Skin of body (tissue), 1 donor: ENCODE measurements at regions not wholly inside any gene's neighbourhood (a gene's known extent, or its start where the extent isn't known, plus 50 kb on each side); places are given as distances from the start of the nearest gene placed in this dataset.
A peak's percentile ranks its signal among the peaks of the same experiment; 100 is the strongest.

Source experiments
- DNase-seq: peaks from one replicate; lab custom pipeline; 2025; lab: John Stamatoyannopoulos, UW

DNA sequence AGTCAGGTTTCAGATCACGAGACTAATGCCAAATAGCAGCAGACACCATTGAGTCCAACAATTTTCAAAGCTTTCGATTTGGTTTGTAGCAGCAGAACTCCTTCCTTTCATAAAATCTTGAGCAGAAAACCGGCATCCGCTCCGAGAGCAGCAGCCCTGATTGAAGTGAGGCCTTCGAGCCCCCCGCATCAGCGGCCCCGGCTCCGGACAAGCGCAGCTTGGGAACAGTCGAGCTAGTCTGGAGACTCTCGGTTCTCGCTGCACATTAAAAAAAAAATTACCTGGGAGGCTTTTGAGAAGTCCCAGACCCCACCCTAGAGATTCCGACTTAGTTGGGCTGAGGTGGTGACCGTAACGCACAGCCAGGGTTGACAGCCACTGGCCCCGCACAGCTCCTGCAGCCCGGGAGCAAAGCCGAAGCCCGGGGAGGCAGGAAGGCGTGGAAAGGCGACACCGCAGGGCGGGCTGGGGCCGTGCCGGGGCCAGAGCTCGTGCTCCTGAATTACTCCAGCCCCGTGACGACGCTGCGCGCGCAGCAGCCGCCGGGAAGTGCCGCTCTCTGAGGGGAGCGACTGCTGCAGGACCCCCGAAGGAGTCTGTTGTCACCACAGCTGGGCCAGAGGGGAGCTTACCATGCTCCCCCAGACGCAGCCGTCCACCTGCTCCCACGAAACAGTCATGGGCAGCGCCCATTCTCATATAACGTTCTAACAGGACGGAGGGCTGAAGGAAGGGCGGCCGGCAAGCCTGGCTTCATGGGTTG lies 57.8 kb downstream of the SPATA19 start:
- no peak for DNase-seq

DNA sequence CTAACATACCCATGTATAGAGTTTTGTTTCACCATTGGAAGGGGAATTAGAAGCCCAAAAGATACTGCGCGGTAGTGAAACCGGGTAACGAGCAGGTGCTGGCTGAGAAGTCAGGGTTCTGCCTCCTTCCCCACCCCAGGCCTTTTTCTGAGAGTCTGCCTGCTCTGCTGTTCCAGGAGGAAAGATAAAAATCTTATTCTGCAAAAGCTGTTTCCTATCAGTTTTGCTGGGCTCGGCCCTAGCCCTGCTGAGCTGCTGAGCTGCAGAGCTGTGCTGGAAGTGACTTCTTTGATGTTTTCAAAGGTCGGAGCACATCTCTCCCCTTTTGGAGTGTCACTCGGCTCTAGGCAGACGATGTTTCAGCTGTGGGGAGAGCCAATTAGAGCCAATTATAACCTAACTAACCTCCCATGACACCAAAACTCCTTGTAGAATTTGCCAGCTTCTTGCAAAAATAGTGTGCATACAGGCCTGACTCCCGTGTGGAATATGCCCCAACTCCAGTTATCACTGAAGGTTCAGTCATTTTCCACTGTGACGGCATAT lies 59.4 kb downstream of the SPATA19 start:
- DNase-seq = no peak

DNA sequence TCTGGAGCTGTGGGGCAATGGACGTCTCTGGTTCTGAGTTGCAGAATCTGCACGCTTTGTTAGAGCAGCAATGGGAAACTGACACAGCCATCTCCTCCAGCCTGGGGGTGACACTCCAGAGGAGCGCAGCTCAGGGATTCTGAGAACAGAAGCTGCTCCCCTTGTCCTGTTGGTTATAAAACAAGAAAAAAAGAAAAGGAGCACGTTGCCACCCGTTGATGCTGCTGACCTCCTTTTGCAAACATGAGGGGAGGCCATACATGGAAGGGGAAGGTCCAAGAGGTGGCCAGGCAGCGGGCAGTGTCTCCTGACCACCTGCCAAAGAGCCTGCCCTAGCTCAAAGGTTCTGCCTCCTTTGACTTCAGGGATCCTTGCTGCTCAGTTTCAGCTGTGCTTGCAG lies 61.0 kb downstream of the SPATA19 start:
- no peak for DNase-seq

DNA sequence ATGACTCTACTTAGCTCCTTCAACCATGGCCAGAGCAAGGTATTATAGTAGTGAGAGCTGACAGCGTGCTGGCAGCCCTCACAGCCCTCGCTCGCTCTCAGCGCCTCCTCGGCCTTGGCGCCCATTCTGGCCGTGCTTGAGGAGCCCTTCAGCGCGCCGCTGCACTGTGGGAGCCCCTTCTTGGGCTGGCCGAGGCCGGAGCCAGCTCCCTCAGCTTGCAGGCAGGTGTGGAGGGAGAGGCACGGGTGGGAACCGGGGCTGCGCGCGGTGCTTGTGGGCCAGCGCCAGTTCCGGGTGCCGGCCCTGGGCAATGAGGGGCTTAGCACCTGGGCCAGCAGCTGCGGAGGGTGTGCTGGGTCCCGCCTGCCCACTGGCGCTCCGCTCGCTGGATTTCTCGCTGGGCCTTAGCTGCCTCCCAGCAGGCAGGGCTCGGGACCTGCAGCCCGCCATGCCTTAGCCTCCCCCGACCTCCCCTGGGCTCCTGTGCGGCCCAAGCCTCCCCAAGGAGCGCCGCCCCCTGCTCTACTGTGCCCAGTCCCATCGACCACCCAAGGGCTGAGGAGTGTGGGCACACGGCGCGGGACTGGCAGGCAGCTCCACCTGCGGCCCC lies 63.1 kb downstream of the SPATA19 start:
- no peak for DNase-seq

DNA sequence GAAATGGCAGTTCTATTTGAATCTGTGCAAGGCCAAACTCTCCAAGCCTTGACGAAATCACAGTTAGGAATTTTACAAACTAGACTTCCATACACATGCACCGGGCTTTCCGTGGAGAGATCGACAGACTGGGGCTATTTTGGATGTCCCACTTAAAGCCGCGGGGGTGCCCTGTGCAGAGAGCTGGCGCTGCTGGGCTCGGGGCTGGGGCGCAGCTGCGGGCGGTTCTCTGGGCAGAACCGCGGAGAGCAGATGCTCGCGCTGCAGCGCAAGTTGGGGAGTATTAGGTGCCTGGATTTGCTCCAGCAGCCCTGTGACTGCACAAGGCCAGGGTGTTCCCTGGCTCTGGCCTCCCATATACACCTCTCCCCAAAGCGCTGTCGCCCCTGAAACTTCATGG lies 67.2 kb downstream of the SPATA19 start:
- DNase-seq = no peak

DNA sequence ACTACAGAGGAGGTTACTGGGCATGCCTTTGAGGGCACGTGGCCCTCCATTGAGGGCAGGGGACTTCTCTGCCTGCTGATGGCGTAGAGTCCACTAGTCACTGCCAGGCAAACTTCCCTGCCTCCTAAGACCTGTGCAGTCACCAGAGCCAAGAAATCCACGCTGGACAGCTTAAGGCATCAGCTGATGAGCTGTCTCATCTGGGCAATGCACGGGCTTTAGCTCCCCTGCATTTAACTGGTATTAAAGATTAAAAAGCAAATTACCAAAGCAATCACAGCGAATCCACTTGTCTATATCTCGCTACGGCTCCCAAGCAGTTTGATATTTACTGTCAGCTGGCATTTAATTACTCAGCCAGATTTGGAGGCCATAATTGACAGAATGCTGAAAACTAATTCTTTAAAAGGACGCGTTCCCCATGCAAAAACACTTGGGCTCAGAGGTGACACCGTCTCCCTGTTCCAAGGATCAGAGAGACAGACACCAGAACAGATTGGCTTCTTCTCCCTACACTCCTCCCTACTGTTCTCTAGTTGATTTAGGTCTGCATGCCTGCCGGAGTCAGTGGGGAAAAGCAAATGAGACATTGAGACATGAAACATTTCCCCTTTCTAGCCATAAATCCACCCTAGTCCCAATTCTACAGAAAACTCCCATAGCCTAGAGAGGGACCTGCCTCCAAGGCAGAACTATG lies 68.5 kb downstream of the SPATA19 start:
- no peak for DNase-seq

DNA sequence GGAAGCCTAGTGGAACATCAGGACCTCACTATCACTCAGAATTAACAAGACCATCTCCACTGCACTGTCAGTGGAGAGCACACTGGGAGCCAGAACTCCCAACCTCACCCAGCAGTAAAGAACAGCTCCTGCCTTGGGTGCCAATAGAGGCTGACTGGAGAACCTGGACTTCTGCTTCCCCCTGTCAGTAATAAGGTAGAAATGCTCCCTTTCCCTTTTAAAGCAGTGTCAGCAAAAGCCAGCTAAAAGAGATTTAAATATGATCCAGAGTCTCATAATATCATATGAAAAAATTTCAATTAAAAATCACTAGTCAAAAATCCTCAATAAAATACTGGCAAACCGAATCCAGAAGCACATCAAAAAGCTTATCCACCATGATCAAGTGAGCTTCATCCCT lies 82.8 kb downstream of the SPATA19 start:
- no peak for DNase-seq

DNA sequence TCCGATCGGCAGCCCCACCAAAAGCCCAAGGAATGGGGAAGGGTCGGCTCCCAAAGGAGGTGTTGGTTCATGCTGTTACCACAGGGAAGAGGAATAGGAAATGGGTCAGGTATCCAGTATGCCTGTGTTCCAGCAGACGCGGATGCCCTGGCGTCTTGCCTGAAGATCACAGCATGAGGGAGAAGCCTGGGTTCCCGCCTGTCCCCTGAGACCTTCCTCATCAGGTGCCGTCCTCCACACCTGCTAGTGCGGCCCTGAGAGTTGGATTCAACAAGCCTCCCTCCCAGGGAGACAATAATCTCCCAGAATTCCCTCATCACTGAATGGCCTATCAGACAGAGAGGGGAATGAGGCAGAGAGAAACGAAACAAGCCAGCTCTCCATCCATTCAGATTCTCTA lies 92.2 kb downstream of the SPATA19 start:
- no peak for DNase-seq

DNA sequence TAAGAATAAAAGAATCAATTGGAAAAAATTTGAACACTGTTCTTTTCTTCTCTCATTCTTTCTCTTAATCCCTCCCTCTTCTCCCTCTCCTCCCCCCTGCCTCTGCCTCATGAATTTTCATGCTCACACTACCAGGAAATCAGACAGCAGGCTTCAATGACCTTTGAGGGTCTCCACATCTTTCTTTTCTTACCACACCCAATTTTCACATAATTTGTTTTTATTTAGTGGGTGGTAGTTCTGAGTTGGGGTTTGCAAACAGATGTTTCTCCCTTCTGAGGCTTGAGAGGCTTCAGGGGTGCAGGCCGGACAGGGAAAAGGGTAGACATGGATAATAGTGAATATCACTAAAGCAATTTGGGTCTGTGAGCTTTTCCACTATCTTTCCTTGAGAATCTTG lies 95.5 kb downstream of the SPATA19 start:
- no peak for DNase-seq

DNA sequence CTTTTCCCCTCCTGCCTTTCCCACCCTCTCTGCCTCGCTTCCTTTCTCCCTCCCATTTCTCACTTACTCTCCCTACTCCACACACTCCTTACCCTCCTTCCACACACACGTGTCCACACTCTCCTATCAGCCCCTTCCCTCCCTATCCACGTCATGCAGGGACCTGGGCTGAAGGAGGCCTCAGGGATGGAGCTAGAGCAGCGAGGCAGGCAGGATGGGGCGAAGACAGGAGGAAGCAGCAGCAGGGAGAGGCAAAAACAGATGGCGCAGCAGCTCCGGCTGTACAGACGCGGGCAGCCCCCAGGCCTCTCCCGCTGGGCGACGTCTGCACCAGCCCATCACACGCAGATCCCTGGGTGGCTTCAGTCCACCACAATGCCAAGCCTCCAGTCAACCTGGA lies 97.9 kb downstream of the SPATA19 start:
- no peak for DNase-seq

DNA sequence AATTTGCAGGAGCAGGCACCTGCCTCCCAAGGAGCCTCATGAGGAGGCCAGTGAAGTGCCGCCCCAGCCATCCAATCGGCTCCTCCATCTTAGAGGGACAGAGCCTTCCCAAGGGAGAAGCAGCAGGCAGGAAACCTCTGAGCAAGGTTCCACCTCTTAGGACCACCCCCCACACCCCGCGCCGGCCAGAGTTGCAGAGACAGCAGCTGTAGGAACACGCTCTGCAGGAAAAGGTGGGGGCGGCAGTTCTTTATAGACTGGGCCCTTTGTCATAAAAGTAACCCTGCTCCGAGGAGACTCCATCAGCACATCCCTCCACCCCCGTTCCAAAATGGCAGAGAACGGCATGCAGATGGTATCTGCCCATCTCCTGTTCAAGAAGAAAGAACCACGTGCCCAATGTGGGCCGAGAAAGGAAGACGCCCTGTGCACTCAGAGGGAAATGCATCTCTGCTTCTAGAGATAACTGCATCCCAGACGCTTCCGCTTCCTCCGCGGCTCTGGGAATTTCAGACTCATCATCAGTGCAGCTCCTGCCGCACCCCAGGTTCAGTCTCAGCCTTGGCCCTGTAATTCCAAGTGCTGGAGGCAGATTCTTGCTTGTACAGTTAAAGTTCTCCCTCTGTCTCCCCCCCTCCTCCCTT lies 98.5 kb downstream of the SPATA19 start:
- DNase-seq = no peak

DNA sequence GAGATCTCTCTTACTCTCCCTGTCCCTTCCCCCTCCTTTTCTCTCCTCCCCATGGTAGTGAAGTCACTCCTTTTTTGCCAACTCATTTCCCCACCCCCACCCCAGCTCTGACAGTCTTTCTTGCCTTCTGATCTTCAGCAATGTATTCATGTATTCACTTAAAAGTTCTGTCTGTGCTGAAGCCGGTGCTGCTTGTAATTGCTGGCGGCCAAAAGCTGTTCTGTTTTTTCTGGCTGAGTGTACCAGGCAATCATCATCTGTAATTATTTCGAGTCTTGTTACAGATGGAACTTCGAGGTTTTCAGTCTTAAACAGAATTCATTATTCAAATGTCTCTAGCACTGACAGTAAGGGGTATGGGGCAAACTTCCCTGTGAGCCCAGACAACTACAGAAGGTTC lies 99.5 kb downstream of the SPATA19 start:
- DNase-seq = no peak

DNA sequence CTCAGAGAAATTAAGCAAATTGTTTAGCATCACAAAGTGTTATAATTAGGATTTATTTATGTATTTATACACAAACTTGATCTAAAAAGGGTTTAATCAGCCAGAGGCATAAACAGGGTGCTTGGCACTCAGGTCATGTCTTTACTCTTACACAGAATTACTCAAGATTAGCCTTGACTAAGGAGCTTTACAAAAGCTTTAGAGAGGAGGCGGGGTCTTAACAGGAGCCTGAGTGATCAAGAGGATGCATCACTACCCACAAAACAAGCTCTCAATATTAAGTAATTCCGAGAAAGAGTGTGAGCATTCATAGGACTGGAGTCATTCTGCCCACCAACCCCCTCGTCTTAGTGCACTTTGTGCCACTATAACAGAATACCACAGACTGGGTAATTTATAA lies 103.0 kb downstream of the SPATA19 start:
- DNase-seq = no peak

DNA sequence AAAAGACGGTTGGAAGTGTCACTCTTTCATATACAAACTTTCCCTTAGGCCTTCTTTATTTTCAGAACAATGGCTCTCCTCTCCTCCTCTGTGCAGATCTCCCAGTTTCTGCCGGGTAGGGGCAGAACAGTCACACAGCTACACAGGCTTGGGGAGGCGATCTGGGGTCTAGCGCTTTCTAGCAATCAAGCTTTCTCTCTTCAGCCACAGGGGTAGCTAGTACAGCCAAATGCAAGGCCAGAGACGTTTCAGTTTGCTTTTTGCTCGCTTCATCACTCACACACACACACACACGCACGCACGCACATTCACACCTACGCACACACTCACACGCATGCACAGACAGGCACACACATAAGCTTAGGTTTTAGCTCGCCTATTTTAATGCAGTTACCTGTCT lies 104.3 kb downstream of the SPATA19 start:
- DNase-seq = no peak

DNA sequence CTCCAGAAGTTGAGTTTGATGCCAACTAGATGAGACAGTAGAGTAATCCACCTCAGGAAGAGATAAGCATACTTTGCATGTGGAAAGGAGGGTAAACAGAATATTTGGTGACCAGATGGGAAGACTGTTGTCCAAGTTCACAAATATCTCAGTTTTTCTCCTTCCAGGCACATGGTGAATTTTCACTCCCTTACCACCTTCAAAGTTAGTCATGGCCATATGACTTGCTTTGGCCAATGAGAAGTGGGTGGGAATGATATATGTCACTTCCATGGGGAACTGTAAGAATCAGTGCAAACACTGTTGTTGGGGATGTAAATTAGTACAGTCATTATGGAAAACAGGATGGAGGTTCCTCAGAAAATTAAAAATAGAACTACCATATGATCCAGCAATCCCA lies 105.8 kb downstream of the SPATA19 start:
- DNase-seq = no peak

DNA sequence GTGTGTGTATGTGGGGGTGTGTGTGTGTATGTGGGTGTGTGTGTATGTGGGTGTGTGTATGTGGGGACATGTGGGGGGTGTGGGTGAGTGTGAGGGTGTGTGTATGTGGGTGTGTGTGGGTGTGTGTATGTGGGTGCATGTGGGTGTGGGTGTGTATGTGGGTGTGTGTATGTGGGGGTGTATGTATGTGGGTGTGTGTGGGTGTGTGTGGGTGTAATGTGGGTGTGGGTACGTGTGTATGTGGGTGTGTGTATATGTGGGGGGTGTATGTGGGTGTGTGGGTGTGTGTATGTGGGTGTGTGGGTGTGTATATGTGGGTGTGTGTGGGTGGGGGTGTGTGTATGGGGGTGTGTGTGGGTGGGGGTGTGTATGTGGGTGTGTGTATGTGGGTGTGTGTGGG lies 106.7 kb downstream of the SPATA19 start:
- DNase-seq = no peak

DNA sequence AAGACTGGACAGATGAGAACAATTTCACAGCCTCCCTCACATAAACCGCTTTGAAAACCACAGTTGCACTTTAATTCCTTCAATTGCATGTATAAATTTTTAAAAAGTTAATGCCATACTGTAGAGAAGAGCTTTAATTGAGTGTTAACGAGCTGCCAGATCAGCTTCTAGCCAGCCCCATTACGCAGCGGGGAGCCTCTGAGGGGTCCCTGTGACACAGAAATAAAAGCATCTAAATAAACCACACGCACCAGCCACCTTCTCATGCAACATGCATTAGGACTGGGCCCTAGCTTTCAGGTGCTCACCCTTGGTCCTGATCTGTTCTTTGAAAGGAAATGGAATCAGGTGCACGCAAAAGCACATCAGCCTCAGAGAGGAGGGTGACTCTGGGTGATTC lies 111.7 kb downstream of the SPATA19 start:
- no peak for DNase-seq

DNA sequence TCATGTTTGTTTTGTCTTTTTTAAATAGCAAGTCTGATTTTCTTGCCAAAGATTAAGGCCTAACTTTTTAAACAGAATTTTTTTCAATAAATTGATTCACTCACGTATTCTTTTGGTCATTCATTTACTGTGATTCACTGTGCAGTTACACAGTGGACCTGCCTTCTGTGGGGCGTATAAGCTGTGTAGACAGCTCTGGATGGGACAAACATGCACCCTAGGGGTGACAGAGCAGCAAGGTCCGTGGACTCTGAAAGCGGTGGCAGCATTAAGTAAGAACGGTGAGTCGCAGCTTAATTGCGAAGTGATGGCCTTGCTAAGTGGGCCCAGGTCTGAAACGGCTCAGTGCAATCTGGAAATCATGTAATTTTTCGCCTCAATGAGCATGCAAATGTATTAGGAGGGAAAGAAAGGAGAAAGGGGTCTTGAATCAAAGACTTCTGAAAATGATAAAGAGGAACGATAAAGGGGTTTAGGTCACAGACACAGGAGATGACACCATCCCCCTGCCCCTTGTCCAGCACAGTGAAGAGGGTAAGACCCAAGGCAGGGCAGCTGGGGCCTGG lies 113.1 kb downstream of the SPATA19 start:
- no peak for DNase-seq

DNA sequence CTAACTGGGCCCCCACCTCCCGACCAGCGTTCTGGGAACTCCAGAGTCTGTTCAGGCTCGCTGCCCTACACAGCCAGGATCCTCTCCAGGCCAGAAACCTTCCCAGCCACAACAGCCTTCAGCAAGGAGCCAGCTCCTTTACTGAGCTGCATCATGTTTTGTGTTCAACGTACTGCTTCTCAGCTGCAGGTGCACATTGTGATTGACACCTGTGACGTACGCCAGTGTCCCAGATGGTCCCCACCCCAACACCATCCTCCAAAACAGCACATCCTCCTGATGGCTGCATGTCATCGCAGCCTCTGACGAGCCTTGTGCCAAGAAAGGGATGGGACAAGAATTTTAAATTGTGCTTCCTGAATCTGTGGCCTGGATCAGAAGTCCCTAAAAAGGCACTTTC lies 117.5 kb downstream of the SPATA19 start:
- DNase-seq = no peak

DNA sequence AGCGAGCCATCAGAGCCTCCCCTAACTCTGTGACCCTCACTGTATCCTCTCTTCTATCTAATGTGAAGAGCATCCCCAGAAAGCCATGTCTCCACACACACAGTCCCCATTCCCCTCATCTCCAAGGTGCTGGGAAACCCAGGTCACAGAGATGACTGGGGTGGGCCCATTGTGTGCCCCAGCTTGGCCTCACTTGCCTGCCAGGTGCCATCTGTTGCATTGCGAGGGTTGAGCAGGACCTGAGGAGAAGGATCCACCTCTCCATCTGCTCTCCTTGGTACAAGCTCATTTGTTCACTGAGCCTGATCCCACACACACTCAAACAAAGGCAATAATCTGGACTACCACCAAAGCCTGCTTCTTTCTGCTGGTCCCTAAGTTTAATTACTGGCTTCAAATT lies 118.8 kb downstream of the SPATA19 start:
- no peak for DNase-seq

DNA sequence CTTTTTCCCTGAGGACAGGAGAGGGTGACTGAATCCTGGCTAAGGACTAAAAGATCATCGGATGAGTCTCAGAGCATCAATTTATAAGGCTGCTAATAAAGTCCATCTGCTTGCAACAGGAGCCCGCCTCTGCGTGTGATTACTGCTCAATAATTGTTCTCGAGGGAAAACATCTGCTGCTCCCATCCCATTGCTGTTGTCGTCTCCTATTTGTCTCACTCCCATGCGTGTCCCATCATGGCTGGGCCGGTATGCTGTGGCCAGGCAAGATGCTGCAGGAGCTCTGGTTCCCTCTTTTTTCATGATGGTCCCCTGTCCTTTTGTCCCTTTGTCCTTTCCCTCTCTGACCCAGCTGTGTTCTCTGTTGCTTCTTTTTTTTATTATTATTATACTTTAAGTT lies 121.2 kb downstream of the SPATA19 start:
- peak; percentile 40 for DNase-seq

DNA sequence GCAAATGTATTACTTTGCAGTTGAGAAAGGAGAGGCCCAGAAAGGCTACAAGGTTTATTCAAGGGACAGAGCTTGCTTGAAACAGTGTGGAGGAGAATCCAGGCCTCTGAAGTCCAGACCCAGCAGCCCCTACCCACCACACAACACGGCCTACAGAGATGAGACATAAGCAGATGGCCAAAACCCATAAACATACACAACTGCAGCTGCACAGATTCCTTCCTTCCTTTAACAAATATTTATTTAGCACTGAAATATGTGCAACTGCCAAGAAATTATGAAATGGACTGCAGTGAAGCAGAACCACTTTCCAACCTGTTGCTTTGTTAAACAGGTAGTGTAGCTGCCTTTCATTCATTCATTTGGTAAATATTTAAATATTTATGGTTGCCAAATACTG lies 122.3 kb downstream of the SPATA19 start:
- DNase-seq = no peak
